Loucy (cell line): ENCODE measurements at regions not wholly inside any gene's neighbourhood (a gene's known extent, or its start where the extent isn't known, plus 50 kb on each side); places are given as distances from the start of the nearest gene placed in this dataset.

Experiments
- H2AFZ ChIP-seq: fragments of 200-600 bp; sonication (generic); 2 replicates; pipeline ENCODE4 v1.6.0; 2016; ENCODE audit warnings: antibody characterized with exemption, mild to moderate bottlenecking, low read length, moderate library complexity
- H3F3A ChIP-seq: fragments of 200-600 bp; 2 replicates; pipeline ENCODE4 v1.6.0; 2016; ENCODE audit warnings: antibody characterized with exemption, low read depth, mild to moderate bottlenecking
- H3K27me3 ChIP-seq: fragments of 200-600 bp; sonication (generic); 2 replicates; pipeline ENCODE4 v1.6.1; 2014; ENCODE audit warnings: low read length, mild to moderate bottlenecking; ENCODE audit not compliant: insufficient read depth, poor library complexity, severe bottlenecking
- H3K36me3 ChIP-seq: fragments of 200-600 bp; sonication (generic); 2 replicates; pipeline ENCODE4 v1.6.1; 2016; ENCODE audit warnings: low read length; ENCODE audit not compliant: insufficient read depth
- H3K4me1 ChIP-seq: fragments of 200-600 bp; sonication (generic); 2 replicates; pipeline ENCODE4 v1.5.1; 2014; ENCODE audit warnings: low read length, mild to moderate bottlenecking; ENCODE audit not compliant: insufficient read depth, poor library complexity, severe bottlenecking
- H3K4me2 ChIP-seq: fragments of 200-600 bp; sonication (generic); 2 replicates; pipeline ENCODE4 v1.6.0; 2014; ENCODE audit warnings: antibody characterized with exemption, low read length, low read depth, mild to moderate bottlenecking; ENCODE audit not compliant: poor library complexity, severe bottlenecking
- H3K4me3 ChIP-seq: fragments of 200-600 bp; sonication (generic); 2 replicates; pipeline ENCODE4 v1.5.1; 2014; ENCODE audit warnings: low read length, mild to moderate bottlenecking, mixed read lengths; ENCODE audit not compliant: poor library complexity, severe bottlenecking
- H3K79me2 ChIP-seq: fragments of 200-600 bp; sonication (generic); 2 replicates; pipeline ENCODE4 v1.6.1; 2014; ENCODE audit warnings: low read length; ENCODE audit not compliant: insufficient read depth
- H3K9ac ChIP-seq: fragments of 200-600 bp; sonication (generic); 2 replicates; pipeline ENCODE4 v1.6.0; 2014; ENCODE audit warnings: mild to moderate bottlenecking, low read depth, low read length, moderate library complexity; ENCODE audit not compliant: poor library complexity, severe bottlenecking
- H3K9me2 ChIP-seq: fragments of 200-600 bp; sonication (generic); replicated peaks from 2 replicates; pipeline ENCODE4 v1.6.1; 2016; ENCODE audit warnings: low read depth, low read length, mixed read lengths
- H3K9me3 ChIP-seq: fragments of 200-600 bp; sonication (generic); 2 replicates; pipeline ENCODE4 v1.6.1; 2014; ENCODE audit warnings: mild to moderate bottlenecking, antibody characterized with exemption, low read length, low read depth; ENCODE audit not compliant: insufficient read depth
- H4K20me1 ChIP-seq: fragments of 200-600 bp; sonication (generic); 2 replicates; pipeline ENCODE4 v1.6.0; 2014; ENCODE audit warnings: antibody characterized with exemption, low read length, mild to moderate bottlenecking; ENCODE audit not compliant: insufficient read depth, poor library complexity, severe bottlenecking
- CTCF ChIP-seq: fragments of 200-600 bp; sonication (generic); conservative IDR thresholded peaks from 2 replicates; pipeline ENCODE4 v1.5.1; 2014; ENCODE audit warnings: mild to moderate bottlenecking, antibody characterized with exemption, low read length
- EZH2phosphoT487 ChIP-seq: fragments of 200-600 bp; IDR thresholded peaks from 2 replicates; pipeline ENCODE4 v1.6.1; 2018; ENCODE audit warnings: antibody characterized with exemption, mild to moderate bottlenecking, moderate library complexity, borderline replicate concordance

GRCh38 chr18:75638223-75638775 is 210.8 kb upstream of the SMIM21 start:
- Histone ChIP-seq H3K79me2 (no peaks in the 10 kb centered on the region), H3K9me2 (no peaks in the 10 kb centered on the region), H3K9me3 (no peaks in the 10 kb centered on the region; the same call in 1 of the 2 replicates), H3K36me3 (no peaks in the 10 kb centered on the region), H2AFZ (no peak overlapping the region), H3K9ac (no peak overlapping the region), H3K27me3 (no peaks in the 10 kb centered on the region), H4K20me1 (no peaks in the 10 kb centered on the region), H3K4me3 (no peak overlapping the region), H3K4me2 (no peak overlapping the region), H3F3A (no peaks in the 10 kb centered on the region), H3K4me1 (no peaks in the 10 kb centered on the region)
- TF ChIP-seq EZH2phosphoT487 = no peak
- no peak for TF ChIP-seq CTCF

- no peaks in the 10 kb centered on the region for H3K4me1 ChIP-seq
- no peaks in the 10 kb centered on the region for H4K20me1 ChIP-seq
- TF ChIP-seq CTCF (no peak), EZH2phosphoT487 (no peak)
- H3K79me2 ChIP-seq = no peaks in the 10 kb centered on the region
- H3K27me3 ChIP-seq = no peaks in the 10 kb centered on the region
- H3K4me2 ChIP-seq = no peak overlapping the region
- no peak overlapping the region for H2AFZ ChIP-seq
- no peak overlapping the region for H3K9ac ChIP-seq
- no peaks in the 10 kb centered on the region for H3K9me2 ChIP-seq
- no peaks in the 10 kb centered on the region for H3F3A ChIP-seq
- no peaks in the 10 kb centered on the region; the same call in 1 of the 2 replicates for H3K9me3 ChIP-seq
- H3K4me3 ChIP-seq = no peak overlapping the region
- no peaks in the 10 kb centered on the region for H3K36me3 ChIP-seq
These were observed 207.6 kb upstream of the SMIM21 start for GRCh38 chr18:75635096-75635495.

DNA sequence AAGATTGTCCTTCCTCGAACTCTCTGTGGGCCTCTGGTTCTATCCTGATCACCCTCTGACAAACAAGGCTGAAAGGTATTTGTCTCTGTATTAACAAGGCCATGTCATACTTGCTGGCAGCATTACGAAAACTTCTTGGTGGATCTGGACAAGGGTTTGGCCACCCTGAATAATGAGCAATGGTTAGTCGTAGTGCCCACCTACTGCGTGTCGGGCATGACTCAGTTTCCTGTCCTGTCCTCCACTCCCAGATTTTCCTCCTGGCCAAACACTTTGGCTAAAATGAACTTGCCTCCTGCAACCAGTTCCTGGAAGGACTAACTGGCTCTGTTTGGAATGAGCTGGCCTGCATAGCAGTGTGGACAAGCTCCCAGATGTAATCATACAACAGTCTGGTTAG is 198.5 kb upstream of the SMIM21 start:
- Histone ChIP-seq H3F3A (no peaks in the 10 kb centered on the region), H3K4me2 (no peak overlapping the region), H2AFZ (no peak overlapping the region), H4K20me1 (no peaks in the 10 kb centered on the region), H3K9ac (no peak overlapping the region), H3K9me3 (peaks cover 3% of the 10 kb centered on the region; the same call in 1 of the 2 replicates), H3K79me2 (no peaks in the 10 kb centered on the region), H3K9me2 (no peaks in the 10 kb centered on the region), H3K27me3 (no peaks in the 10 kb centered on the region), H3K4me1 (no peaks in the 10 kb centered on the region), H3K36me3 (no peaks in the 10 kb centered on the region), H3K4me3 (no peak overlapping the region)
- TF ChIP-seq EZH2phosphoT487 (no peak), CTCF (no peak)
